HG03039 (cell line): ENCODE measurements at regions not wholly inside any gene's neighbourhood (a gene's known extent, or its start where the extent isn't known, plus 50 kb on each side); places are given as distances from the start of the nearest gene placed in this dataset.
"Not testable (repeated sequence)": the region's sequence is repeated elsewhere in the genome, so short reads cannot be mapped to it uniquely, and the experiment has no call there.

Experiments
- ATAC-seq: cut with Tn5 transposase; IDR thresholded peaks from one replicate; pipeline ENCODE4 v1.9.1; 2021; ENCODE audit warnings: mild to moderate bottlenecking, moderate library complexity; ENCODE audit not compliant: unreplicated experiment

DNA sequence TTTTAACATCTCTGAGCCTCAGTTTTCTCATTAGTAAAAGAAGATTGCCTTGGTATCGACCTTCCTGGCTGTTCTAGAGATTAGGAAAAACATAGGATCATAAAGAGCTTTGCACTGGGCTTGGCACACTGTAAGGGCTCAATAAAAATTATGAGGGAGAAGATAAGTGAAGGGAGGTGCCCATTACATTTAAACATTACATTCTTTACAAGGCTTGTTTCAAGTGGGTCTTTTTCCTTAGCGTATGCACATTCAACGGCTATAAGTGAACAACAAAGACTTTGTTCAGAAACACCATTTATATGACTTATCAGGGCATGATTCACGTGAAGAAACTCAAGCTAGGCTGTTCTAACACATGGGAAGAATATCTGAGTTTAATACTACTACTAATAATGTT is 351.9 kb upstream of the NPVF start:
- ATAC-seq, result no peak

DNA sequence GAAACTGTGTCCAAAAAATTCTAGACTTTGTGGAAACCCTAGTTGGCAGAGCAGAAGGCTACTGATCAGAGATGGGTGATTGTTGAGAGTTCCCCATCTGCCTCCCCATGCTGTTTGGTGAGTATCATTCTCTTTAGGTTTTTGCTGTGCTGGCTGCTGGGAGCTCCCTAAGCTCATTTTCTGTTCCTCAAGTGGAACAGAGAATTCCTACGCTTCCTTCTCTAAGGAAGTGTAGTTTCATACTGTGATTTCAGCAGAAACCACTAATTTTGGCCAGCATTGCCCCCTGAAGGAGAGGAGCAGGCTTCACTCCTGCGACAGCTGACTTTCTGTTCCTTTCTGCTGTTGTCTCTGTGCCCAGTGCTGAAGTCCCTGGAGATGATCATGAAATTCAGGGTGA is 355.3 kb upstream of the NPVF start:
- ATAC-seq, result no peak

DNA sequence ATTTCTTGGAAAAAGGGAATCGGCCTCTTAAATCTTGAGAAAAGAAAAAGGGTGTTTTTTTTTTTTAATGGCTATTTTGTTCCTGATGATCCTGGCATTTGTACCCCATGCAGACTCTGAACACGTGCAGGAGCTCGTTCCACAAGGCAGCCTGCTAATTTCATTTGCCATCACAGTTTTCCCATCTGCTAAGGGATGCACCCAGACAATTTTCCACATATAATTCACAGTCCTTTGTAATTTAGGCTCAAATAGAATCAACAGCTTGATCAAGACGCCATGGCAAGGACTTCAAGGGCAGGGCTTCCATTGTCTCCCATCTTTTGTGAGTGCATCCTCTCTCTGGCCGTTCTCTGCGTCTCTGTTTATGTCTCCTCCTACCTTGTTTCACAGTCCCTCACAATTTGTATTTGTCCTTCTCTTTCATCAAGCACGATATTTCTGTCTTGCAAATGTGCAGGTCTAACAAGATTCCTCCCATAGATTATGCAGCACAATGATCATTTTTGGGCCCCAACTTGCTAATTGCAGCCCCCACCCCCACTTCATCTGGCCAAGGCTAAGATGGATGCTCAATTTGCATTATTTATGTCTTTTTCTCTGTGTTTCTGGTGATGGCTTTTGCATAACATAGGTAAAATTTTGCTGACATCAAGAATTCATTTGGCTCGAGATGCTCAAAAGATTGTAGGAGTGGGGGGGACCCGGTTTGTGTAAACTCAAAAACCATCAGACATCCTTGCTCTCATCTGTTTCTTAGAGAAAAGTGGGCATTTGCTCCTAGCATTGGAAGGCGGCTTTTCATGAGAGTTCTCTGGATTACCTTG is 356.0 kb upstream of the NPVF start:
- ATAC-seq, result no peak

DNA sequence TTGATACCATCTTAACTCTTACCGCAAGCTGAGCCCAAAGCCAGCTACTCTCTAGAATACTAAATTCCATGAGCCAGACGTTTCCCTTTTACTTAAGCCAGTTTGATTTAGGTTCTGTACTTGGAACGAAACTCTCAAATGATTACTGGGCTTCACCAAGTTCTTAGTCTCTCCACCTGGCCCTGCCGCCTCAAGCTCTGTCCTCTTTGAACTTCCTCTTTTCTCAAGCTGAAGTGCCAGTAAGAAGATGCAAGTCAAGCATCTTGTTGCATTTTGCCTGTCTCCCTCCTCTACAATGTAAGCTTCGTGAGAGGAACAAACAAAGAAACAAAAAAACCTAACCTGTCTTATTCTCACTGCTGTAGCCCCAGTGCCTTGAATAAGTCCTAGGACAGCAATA is 358.2 kb upstream of the NPVF start:
- no peak for ATAC-seq

DNA sequence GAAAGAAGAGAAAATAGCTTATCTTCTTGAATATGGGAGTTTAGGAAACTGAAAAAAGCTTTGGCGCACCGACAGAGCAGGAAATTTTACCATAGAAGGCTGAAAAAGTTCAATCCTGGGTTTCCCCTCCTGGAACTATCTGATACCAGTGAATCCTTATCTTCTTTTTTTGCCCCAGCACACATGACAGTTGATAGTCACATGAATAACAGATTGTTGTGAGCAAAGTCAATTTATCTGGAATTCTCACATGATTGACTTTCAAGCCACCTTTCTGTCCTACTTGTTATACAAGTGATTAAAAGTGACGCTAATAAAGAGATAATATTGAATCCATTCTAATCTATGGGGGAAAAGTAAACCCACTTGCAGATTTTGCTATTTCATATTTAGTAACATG is 365.8 kb upstream of the NPVF start:
- no peak for ATAC-seq

DNA sequence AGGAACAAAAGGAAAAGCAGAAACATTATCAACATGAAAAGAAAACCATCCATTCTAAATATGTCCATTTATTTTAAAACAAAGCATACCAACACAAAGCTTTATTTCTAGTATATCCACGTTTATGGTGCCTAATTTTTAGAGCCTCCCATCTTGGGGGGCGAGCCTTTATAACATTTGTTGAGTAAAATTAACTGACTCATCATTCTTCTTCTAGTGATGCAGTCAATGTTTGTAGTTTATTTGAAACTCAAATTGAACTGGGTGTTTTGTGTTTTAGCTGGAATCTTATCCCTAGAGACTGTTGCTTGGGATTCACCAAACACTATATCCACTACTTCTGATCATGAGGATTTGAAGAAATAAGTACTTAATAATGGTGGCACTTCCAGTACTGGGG is 366.4 kb upstream of the NPVF start:
- ATAC-seq, result no peak

DNA sequence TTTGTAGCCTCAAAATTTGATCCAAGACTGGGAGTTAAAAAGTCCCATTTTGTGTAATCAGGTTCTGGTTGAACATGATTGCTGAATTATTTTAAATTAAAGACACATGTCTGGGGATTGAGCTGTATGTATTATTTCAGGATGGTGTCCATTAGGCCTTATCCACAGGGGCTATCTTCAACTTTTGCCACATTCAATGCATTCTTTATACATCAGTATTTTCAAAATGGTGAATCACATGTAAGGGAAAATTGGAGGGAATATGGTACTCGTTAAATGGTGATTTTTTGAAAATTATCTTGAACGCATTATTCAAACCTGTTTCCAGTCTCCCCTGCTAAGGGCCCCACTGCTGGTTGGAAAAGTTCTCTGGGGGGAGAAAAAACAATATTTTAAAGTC is 367.7 kb upstream of the NPVF start:
- no peak for ATAC-seq

DNA sequence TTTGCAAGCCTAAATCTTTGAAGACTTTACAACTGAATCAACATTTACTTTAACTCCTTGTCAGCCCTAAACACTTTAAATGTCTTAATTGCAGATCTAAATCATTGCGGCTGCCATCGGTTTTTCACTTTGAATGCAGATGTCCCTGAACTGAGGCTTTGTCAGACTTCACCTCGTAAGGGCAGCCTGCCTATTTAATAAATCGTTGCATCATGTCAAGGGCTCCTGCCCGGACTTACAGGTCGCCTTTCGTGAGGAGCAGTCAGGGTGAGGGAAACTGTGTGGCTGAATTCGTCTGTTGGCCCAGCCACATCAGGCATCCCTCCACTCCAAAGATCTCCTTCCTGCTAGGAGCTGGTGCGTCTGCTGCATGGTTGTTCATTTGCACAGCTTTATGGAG is 368.2 kb upstream of the NPVF start:
- ATAC-seq, result no peak

DNA sequence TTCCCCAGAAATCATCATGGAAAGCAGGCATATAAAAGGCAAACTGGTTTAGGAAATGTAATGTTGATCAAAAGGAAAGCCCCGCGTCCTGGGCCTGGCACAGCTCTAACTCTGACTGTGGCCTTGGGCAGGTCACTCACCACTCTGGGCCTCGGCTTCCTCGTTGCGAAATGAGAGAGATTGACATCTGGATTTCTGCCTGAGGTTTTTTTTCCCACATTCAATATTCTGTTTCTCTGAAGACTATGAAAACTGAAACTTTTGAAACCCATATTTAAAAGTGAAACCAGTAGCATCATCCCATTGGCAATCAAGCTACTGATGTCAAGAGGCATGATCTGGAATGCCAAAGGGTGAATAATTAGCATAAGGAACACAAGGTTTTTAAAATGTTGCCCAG is 369.7 kb upstream of the NPVF start:
- no peak for ATAC-seq

DNA sequence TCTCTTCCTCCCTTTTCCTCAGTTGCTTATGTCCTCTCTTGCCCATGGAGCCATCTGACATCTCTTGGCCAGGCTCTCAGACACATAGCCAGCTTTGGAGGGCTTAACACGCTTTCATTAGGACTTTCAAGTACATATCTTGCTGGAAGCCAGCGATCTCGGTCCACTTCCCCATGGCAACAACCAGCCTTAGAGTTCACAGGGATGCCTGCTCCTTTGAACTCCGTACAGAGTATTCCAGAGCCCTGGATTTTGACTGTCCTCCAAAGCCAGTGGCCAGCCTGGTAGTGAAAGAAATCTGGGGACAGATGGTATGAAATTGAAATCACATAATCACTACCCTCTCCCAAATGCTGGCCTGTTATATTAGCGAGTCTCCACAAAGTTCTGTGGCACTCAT is 370.5 kb upstream of the NPVF start:
- ATAC-seq, result no peak

DNA sequence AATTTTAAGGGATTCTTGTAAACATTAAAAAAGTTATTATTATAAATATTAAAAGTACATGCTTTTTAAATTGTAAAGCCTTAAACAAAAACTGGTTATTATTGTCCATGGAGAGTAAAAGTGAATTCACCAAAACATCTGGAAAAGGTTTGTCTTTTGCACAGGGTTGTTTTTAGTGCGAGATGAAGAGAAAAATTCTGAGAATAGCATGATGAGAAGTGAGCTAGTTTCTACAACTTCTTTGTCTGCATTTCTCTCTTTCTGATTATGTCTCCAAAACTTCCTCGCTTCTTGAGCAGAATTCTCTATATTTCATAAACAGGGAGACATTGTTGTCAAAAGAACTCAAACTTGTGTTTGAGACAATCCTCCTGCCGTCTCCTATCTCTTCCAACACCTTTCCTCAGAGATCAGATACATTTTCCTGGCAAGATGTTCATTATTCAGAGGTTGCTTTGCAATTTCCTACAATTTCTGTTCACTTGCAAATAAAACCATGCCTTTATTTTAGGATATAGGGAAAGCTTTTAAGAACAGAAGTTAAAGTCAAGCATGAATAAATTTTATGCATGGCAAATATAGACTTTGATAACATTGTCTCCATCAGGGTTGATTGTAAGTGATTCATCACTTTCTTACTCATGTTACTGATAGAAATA is 372.1 kb upstream of the NPVF start:
- ATAC-seq, result no peak

DNA sequence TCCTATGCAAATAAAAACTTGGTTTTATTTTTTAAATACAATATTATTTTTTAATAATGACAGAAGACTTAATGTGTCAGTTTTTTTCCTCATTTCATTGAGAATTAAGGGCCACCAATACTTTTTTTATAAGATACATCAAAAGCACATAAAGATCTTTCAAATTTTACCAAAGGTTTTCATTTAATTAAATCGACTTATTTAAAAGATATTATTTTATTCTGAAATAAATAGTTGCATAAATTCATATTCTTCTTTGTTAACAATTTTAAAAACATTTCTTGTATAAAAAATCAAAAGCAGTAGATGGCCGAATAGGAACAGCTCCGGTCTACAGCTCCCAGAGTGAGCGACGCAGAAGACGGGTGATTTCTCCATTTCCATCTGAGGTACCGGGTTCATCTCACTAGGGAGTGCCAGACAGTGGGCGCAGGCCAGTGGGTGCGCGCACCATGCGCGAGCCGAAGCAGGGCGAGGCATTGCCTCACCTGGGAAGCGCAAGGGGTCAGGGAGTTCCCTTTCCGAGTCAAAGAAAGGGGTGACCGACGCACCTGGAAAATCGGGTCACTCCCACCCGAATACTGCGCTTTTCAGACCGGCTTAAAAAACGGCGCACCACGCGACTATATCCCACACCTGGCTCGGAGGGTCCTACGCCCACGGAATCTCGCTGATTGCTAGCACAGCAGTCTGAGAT is 374.6 kb upstream of the NPVF start:
- ATAC-seq, result not testable (repeated sequence)

DNA sequence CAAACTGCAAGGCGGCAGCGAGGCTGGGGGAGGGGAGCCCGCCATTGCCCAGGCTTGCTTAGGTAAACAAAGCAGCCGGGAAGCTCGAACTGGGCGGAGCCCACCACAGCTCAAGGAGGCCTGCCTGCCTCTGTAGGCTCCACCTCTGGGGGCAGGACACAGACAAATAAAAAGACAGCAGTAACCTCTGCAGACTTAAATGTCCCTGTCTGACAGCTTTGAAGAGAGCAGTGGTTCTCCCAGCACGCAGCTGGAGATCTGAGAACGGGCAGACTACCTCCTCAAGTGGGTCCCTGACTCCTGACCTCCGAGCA is 375.1 kb upstream of the NPVF start:
- ATAC-seq, result not testable (repeated sequence)

DNA sequence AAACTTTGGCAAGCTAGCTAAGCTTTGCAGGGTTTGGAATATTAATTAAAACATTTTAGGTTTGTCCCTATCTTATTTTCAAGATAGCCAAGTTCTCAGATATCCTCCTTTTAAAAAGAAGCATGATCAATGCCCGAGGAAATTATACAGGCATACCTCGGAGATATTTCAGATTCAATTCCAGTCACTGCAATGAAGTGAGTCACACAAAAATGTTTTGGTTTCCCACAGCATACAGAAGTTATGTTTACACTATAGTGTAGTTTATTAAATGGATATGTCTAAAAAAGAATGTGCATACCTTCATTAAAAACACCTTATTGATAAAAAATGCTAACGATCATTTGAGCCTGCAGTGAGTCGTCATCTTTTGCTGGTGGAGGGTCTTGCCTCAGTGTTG is 382.9 kb upstream of the NPVF start:
- no peak for ATAC-seq

DNA sequence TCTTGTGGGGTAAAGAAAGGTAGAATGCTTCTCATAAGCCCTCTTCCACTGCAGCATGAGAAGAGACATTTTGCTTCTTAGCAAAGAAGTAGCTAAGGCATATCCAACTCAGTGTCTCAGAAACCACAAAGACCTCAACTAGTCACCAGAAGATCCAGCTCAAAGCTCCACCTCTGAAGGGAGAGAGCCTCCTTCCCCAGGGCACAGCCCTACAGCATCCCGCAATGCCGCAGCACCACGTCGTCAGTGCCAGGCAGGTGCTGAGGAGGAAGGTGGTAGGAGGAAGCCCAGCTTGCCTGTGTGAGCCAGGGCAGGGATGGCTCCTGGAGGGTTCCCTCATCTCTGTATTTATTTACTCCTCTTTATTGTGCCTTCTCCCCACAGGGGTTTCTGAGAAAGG is 385.6 kb upstream of the NPVF start:
- no peak for ATAC-seq

DNA sequence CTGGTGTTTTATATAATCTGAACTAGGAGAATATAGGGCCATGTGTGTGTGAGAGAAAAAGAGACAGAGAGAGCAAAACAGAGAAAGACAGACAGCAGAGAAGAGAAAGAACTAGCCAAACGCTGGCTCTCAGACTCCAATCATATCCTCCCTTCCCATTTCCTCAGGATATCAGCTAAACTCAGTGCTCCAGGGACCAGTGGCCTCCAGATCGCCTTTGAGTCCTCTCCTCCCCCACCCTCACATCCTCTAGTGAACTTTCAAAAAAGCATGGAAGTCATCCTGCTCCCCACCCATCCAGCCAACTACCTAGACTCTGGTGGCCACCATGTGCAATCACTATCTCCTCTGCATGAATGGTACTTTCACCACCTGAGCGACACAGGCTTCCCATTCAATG is 386.1 kb upstream of the NPVF start:
- no peak for ATAC-seq

DNA sequence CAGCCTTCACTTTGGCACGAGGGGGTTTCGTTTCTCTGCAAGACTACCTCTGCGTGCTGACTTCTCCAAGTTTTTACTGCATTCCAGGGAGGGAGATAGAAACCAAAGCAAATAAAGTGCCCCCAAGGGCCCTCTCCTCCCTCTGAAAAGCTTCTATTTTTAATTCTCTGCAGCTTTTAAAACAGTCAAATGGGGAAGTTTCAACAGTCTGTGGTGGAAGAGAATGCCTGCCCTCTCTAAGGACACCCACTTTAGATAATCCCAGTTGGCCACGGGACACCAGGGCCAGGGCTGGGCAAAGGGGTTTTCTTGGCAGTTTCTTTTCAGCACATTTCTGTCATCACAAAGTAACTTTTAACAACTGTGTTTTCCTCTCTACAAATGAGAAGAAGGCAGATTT is 386.7 kb upstream of the NPVF start:
- no peak for ATAC-seq

DNA sequence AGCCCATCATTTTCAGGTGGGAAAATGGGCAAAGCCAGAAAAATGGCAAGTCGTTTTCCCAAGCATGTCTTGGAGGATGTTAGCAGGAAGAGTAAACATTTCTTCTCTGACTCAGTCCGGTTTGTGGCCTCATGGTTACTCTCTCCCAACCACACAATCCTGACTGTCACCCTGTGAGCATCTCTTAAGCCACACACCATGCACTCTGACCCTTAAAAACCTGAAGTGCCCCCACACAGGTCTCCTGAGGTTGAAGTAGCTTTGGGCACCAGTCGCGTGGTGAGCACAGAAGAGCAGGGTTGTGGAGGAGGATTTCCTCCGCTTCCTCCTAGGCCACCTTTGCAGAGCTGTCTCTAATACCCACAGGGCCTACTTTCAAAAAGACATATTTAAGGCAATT is 387.3 kb upstream of the NPVF start:
- ATAC-seq, result no peak

DNA sequence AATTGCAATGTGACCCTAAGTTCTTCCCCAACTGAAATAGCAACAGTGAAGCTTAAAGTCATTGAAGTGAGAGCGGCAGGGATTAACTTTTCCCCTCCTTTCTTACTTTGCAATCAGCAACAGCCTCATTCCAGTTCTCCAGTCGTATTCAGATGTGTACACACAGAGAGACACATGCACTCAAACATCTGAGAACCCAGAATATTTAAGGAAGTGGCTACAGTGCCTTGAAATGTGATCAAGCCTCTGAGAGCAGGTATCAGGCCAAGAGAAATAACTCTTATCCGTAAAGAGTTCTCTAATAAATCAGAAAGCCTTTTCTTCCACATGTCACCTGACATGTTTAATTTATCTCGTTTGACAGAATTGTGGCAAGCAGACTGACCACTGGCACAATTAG is 388.9 kb upstream of the NPVF start:
- no peak for ATAC-seq

DNA sequence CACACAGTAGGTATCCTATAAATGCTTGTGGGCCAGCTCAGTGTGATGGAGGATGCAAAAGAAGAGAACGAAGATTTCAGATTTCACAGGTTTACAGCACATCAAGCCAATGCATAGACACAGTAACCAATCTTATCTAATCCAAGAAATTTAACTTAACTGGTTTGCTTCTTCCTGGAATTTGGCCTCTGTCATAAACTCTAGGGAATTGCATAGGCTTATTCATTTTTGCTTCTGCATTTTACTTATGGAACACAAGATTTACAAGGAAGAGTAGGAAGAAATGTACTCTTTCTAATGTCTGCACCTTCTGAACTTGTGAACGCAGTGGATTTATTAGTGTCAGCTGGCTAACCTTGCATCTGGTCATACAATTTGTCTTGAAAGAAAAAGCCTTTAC is 389.4 kb upstream of the NPVF start:
- no peak for ATAC-seq

DNA sequence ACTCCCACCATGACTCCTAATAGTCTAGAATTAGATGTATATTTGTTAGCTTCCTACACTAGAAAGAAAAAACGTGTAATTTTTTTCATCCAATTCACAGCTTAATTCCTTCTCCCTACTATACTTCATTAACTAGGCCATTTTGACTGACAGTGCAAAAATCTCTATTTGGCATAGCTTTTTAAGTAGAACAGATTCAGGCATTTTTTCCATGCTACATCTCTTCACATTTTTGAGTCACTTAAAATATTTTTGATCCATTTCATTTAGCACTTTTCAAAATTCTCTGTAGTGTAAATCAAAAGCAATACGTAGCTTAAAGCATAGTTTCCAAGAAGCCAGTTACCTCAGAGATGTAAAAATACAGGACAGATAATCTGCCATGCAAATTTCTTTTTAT is 391.1 kb upstream of the NPVF start:
- no peak for ATAC-seq
